Choroid plexus epithelial cell (primary cell): ENCODE measurements at regions not wholly inside any gene's neighbourhood (a gene's known extent, or its start where the extent isn't known, plus 50 kb on each side); places are given as distances from the start of the nearest gene placed in this dataset.
"Not testable (repeated sequence)": the region's sequence is repeated elsewhere in the genome, so short reads cannot be mapped to it uniquely, and the experiment has no call there.

Source experiments
- DNase-seq: peaks from one replicate; pipeline ENCODE4 v3.0.0-alpha.2; 2010; ENCODE audit warnings: low read depth
- H3K4me3 ChIP-seq: 2 replicates; pipeline ENCODE4 v1.5.1; 2011; ENCODE audit warnings: low read depth, mild to moderate bottlenecking, control low read depth, low read length, moderate library complexity
- TF ChIP-seq, protein P1 (sequence below): conservative IDR thresholded peaks from 2 replicates; pipeline ENCODE4 v1.5.1; 2011; ENCODE audit warnings: low read depth, mild to moderate bottlenecking, control low read depth, inconsistent platforms, low read length, moderate library complexity

- TF ChIP-seq, protein P1, sequence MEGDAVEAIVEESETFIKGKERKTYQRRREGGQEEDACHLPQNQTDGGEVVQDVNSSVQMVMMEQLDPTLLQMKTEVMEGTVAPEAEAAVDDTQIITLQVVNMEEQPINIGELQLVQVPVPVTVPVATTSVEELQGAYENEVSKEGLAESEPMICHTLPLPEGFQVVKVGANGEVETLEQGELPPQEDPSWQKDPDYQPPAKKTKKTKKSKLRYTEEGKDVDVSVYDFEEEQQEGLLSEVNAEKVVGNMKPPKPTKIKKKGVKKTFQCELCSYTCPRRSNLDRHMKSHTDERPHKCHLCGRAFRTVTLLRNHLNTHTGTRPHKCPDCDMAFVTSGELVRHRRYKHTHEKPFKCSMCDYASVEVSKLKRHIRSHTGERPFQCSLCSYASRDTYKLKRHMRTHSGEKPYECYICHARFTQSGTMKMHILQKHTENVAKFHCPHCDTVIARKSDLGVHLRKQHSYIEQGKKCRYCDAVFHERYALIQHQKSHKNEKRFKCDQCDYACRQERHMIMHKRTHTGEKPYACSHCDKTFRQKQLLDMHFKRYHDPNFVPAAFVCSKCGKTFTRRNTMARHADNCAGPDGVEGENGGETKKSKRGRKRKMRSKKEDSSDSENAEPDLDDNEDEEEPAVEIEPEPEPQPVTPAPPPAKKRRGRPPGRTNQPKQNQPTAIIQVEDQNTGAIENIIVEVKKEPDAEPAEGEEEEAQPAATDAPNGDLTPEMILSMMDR, result no peak
- no peak overlapping the region for H3K4me3 ChIP-seq
- DNase-seq, result no peak
Observed at GRCh38 chr6:178119-178518, 114.2 kb upstream of the DUSP22 start.

DNA sequence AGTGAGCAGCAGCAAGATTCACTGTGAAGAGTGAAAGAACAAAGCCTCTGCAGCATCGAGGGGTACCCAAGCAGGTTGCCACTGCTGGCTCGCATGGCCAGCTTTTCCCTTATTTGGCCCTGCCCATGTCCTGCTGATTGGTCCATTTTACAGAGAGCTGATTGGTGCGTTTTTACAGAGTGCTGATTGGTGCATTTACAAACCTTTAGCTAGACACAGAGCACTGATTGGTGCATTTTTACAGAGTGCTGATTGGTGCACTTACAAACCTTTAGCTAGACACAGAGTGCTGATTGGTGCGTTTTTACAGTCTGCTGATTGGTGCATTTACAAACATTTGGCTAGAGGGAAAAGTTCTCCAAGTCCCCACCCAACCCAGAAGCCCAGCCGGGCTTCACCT lies 113.4 kb upstream of the DUSP22 start:
- DNase-seq, H3K4me3 ChIP-seq: not testable (repeated sequence)

DNA sequence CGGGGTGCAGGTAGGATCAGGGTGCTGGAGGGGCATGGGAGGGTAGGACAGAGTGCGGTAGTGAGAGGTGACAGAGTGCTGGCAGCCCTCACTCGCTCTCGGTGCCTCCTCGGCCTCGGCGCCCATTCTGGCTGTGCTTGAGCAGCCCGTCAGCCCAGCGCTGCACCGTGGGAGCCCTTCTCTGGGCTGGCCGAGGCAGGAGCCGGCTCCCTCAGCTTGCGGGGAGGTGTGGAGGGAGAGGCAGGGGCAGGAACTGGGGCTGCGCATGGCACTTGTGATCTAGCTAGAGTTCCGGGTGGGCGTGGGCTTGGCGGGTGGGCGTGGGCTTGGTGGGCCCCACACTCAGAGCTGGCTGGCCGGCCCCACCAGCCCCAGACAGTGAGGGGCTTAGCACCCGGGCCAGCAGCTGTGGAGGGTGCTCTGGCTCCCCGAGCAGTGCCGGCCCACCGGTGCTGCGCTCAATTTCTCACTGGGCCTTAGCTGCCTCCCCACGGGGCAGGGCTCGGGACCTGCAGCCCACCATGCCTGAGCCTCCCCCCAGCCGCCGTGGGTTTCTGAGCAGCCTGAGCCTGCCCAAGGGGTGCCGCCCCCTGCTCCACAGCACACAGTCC lies 112.8 kb upstream of the DUSP22 start:
- no peak for DNase-seq
- H3K4me3 ChIP-seq, result no peak overlapping the region
- TF ChIP-seq, protein P1, result no peak

DNA sequence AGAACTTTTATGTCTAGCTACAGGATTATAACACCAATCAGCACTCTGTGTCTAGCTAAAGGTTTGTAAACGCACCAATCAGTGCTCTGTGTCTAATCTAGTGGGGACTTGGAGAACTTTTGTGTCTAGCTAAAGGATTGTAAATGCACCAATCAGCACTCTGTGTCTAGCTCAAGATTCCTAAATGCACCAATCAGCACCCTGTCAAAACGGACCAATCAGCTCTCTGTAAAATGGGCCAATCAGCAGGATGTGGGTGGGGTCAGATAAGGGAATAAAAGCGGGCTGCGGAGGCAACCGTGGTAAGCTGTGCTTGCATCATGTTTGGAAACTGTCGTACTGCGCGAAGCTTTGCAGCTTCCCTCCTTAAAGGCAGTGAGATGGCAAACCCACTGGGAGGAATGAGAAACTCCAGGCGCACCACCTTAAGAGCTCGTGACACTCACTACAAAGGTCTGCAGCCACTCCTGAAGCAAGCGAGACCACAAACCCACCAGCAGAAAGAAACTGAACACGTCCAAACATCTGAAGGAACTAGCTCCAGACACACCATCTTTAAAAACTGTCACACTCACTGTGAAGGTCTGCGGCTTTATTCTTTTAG lies 112.1 kb upstream of the DUSP22 start:
- not testable (repeated sequence) for DNase-seq, H3K4me3 ChIP-seq

DNA sequence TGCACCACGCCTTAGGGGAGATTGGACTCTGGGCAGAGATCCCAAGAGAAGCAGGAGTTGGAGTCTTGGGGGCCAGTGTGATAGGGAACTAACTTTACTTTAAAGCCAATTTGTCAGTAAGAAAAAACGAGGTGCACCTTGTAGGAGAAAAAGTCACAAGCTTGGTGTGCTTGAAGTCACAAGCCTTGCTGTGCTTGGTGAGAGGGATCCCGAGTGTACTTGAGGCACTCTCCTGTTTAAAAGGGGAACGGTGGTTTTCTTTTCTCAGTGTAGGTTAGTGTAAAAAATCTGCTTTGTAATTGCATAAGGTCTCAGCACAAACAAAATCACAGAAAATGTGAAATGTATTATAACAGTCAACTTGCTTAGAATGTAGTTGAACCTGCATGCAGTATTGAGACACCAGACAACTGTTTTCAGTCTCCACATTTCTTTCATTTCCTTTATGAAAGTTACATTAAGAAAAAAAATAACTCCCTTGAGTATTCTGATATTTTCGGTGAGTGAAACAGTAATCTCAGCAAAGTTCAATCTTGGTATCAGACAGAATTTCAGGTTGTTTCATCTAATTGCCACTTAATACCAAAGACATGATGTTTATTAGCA lies 111.1 kb upstream of the DUSP22 start:
- no peak for DNase-seq
- TF ChIP-seq, protein P1, result no peak
- no peak overlapping the region for H3K4me3 ChIP-seq

DNA sequence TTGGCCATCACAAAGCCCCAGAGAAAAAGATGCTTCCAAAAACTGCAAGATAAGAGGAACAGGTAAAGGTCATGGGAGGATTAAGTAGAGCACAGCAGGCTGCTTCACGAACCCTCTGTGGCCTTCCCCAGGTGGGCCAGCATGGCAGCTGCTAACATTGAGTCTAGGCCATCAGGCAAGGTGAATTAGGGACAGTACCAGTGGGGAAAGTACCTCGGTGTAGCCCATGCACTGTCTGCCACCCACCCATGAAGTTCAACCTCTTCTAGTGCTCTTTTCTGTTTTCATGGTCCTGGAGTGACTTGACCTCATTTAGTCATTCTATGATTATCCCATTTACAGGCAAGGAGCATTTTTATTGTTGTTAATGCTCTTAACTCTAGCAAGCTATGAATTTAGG lies 108.6 kb upstream of the DUSP22 start:
- TF ChIP-seq, protein P1, result no peak
- no peak for DNase-seq
- no peak overlapping the region for H3K4me3 ChIP-seq

DNA sequence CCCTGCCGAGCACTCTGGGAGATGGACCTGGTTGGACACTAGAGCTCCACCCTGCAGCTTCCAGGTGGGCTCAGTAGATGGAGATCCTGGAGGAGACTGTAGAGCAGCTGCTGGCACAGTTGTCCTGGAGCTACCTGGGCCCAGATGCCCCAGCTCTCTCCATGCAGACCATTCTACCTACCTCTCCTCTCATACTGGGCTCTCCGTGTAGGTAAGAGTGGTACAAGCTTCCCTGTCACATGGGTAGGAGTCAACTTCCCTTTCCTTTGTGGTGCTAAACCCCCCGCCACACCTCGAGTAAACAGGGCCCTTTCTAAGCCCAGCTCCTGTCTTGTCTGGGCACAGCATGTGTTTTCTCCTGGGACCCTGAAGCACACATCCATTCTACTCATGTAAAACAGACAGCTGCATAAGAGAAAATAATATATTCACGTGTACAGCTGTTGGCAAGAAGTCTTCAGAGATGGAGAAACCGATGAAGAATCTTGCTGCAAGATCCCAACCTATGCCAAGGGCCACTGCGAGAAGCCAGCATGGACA lies 108.1 kb upstream of the DUSP22 start:
- DNase-seq, result no peak
- TF ChIP-seq, protein P1, result no peak

More for the DNA sequence above, 108.1 kb upstream of the DUSP22 start:
- no peak overlapping the region for H3K4me3 ChIP-seq
